Right lobe of liver (tissue), 4 donors: ENCODE measurements at regions not wholly inside any gene's neighbourhood (a gene's known extent, or its start where the extent isn't known, plus 50 kb on each side); places are given as distances from the start of the nearest gene placed in this dataset.

Experiments
- POLR2A ChIP-seq: fragments of 450-650 bp; IDR thresholded peaks from one replicate; pipeline ENCODE4 v1.6.1; 2017; ENCODE audit warnings: antibody characterized with exemption, mild to moderate bottlenecking
- TF ChIP-seq, protein P1 (sequence below), 4 donors: fragments of 200-600 bp in 3 of 4; fragments of 450-650 bp in 1 of 4; IDR thresholded peaks; one replicate each; pipeline versions ENCODE4 v1.5.1 to v1.8.0; 2016 to 2022; ENCODE audit warnings: antibody characterized with exemption in 4 of 4, mild to moderate bottlenecking in 2 of 4
- donor health status: DM: no; HTN: no; CAD: no.
- donor health status: DM: no; HTN: no; CAD: no.
- donor health status: DM: no; HTN: yes; CAD: no.

- TF ChIP-seq POLR2A, result no peak
- TF ChIP-seq, protein P1, sequence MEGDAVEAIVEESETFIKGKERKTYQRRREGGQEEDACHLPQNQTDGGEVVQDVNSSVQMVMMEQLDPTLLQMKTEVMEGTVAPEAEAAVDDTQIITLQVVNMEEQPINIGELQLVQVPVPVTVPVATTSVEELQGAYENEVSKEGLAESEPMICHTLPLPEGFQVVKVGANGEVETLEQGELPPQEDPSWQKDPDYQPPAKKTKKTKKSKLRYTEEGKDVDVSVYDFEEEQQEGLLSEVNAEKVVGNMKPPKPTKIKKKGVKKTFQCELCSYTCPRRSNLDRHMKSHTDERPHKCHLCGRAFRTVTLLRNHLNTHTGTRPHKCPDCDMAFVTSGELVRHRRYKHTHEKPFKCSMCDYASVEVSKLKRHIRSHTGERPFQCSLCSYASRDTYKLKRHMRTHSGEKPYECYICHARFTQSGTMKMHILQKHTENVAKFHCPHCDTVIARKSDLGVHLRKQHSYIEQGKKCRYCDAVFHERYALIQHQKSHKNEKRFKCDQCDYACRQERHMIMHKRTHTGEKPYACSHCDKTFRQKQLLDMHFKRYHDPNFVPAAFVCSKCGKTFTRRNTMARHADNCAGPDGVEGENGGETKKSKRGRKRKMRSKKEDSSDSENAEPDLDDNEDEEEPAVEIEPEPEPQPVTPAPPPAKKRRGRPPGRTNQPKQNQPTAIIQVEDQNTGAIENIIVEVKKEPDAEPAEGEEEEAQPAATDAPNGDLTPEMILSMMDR (IDR thresholded peaks at IDR 0.05), result no peak
Observed at GRCh38 chrX:75986976-75987375, 185.9 kb upstream of the PBDC1 start.
